NT2/D1 (cell line): ENCODE measurements at regions not wholly inside any gene's neighbourhood (a gene's known extent, or its start where the extent isn't known, plus 50 kb on each side); places are given as distances from the start of the nearest gene placed in this dataset.

Experiments
- YY1 ChIP-seq: IDR thresholded peaks from 2 replicates; pipeline ENCODE4 v1.6.1; 2011; ENCODE audit not compliant: insufficient read length, insufficient read depth
- ZNF274 ChIP-seq: IDR thresholded peaks from 2 replicates; pipeline ENCODE4 v1.6.1; 2011; ENCODE audit warnings: mild to moderate bottlenecking, low read depth, low read length

- no peak for TF ChIP-seq YY1
- TF ChIP-seq ZNF274 = no peak
Observed at GRCh38 chr6:4336084-4336483, 200.7 kb upstream of the ECI2 start.
